ENCODE measurements at regions not wholly inside any gene's neighbourhood (a gene's known extent, or its start where the extent isn't known, plus 50 kb on each side); places are given as distances from the start of the nearest gene placed in this dataset.
A peak's percentile ranks its signal among the peaks of the same experiment; 100 is the strongest.

GRCh38 chr4:137116144-137116543 lies 416.1 kb downstream of the PCDH18 start:
- H3K27ac Mint-ChIP-seq: no peak overlapping the region
- H3K27me3 Mint-ChIP-seq (ENCODE audit: insufficient read depth): no peaks in the 10 kb centered on the region
- no peaks in the 10 kb centered on the region for H3K36me3 Mint-ChIP-seq (ENCODE audit: low read depth)
- no peak for DNase-seq
- TF ChIP-seq CTCF (IDR thresholded peaks at IDR 0.05): no peak
- no peak overlapping the region for H3K4me3 Mint-ChIP-seq
- H3K9me3 Mint-ChIP-seq: no peaks in the 10 kb centered on the region
- H3K4me1 Mint-ChIP-seq (ENCODE audit: low read depth): peaks cover 8% of the 10 kb centered on the region

GRCh38 chr4:137106733-137107132 lies 425.6 kb downstream of the PCDH18 start:
- no peak for DNase-seq
- Mint-ChIP-seq H3K4me3 (no peak overlapping the region), H3K9me3 (no peaks in the 10 kb centered on the region), H3K36me3 (ENCODE audit: low read depth) (no peaks in the 10 kb centered on the region), H3K27ac (no peak overlapping the region), H3K27me3 (ENCODE audit: insufficient read depth) (no peaks in the 10 kb centered on the region), H3K4me1 (ENCODE audit: low read depth) (no peaks in the 10 kb centered on the region)
- TF ChIP-seq CTCF (IDR thresholded peaks at IDR 0.05): no peak

GRCh38 chr4:137106287-137106686 lies 426.0 kb downstream of the PCDH18 start:
- no peak overlapping the region for H3K27ac Mint-ChIP-seq
- H3K27me3 Mint-ChIP-seq (ENCODE audit: insufficient read depth): no peaks in the 10 kb centered on the region
- TF ChIP-seq CTCF (IDR thresholded peaks at IDR 0.05): no peak
- no peak overlapping the region for H3K4me3 Mint-ChIP-seq
- H3K36me3 Mint-ChIP-seq (ENCODE audit: low read depth): no peaks in the 10 kb centered on the region
- H3K9me3 Mint-ChIP-seq: no peaks in the 10 kb centered on the region
- DNase-seq: no peak
- no peaks in the 10 kb centered on the region for H3K4me1 Mint-ChIP-seq (ENCODE audit: low read depth)

GRCh38 chr4:137090951-137091350 lies 441.3 kb downstream of the PCDH18 start:
- H3K36me3 Mint-ChIP-seq (ENCODE audit: low read depth): no peaks in the 10 kb centered on the region
- H3K4me1 Mint-ChIP-seq (ENCODE audit: low read depth): no peaks in the 10 kb centered on the region
- no peak for DNase-seq
- no peak overlapping the region for H3K4me3 Mint-ChIP-seq
- no peaks in the 10 kb centered on the region for H3K9me3 Mint-ChIP-seq
- no peak for TF ChIP-seq CTCF (IDR thresholded peaks at IDR 0.05)
- no peak overlapping the region for H3K27ac Mint-ChIP-seq
- no peaks in the 10 kb centered on the region; the same call in 1 of the 2 replicates for H3K27me3 Mint-ChIP-seq (ENCODE audit: insufficient read depth)

- no peak overlapping the region for H3K27ac Mint-ChIP-seq
- peak; percentile 10 for DNase-seq
- no peaks in the 10 kb centered on the region for H3K4me1 Mint-ChIP-seq (ENCODE audit: low read depth)
- H3K36me3 Mint-ChIP-seq (ENCODE audit: low read depth): no peaks in the 10 kb centered on the region
- H3K4me3 Mint-ChIP-seq: no peak overlapping the region
- no peaks in the 10 kb centered on the region for H3K9me3 Mint-ChIP-seq
- no peak for TF ChIP-seq CTCF (IDR thresholded peaks at IDR 0.05)
- no peaks in the 10 kb centered on the region for H3K27me3 Mint-ChIP-seq (ENCODE audit: insufficient read depth)
These were observed 448.6 kb downstream of the PCDH18 start for GRCh38 chr4:137083571-137084135.

- no peak overlapping the region for H3K4me3 Mint-ChIP-seq
- TF ChIP-seq CTCF (IDR thresholded peaks at IDR 0.05): no peak
- no peaks in the 10 kb centered on the region for H3K4me1 Mint-ChIP-seq (ENCODE audit: low read depth)
- H3K27ac Mint-ChIP-seq: no peak overlapping the region
- DNase-seq: no peak
- no peaks in the 10 kb centered on the region for H3K27me3 Mint-ChIP-seq (ENCODE audit: insufficient read depth)
- no peaks in the 10 kb centered on the region for H3K9me3 Mint-ChIP-seq
- H3K36me3 Mint-ChIP-seq (ENCODE audit: low read depth): no peaks in the 10 kb centered on the region
These were observed 450.2 kb downstream of the PCDH18 start for GRCh38 chr4:137082061-137082460.

Measured in HFFc6 (cell line).